Natural killer cell (primary cell): ENCODE measurements at regions not wholly inside any gene's neighbourhood (a gene's known extent, or its start where the extent isn't known, plus 50 kb on each side); places are given as distances from the start of the nearest gene placed in this dataset.

ENCODE experiments used
- ATAC-seq, 3 donors: fragments of 150-1000 bp in 2 of 3; fragments of 200-7000 bp in 1 of 3; cut with Tn5 transposase; 1 replicate in 1 of 3; 2 replicates in 2 of 3; pipeline ENCODE4 v1.10.0; 2021; ENCODE audit warnings: mild to moderate bottlenecking in 2 of 3, moderate library complexity in 2 of 3
- DNase-seq, 2 donors: peaks; one replicate each; pipeline versions ENCODE4 v3.0.0 to v3.0.0-alpha.2; 2013 to 2021; ENCODE audit warnings: mixed read lengths in 1 of 2
- H3K27ac ChIP-seq: one replicate; pipeline ENCODE4 v1.5.1; 2013; ENCODE audit warnings: mild to moderate bottlenecking, low read length
- H3K27me3 ChIP-seq: one replicate; pipeline ENCODE4 v1.6.1; 2013; ENCODE audit warnings: low read length; ENCODE audit not compliant: control insufficient read depth, insufficient read depth
- H3K36me3 ChIP-seq: one replicate; pipeline ENCODE4 v1.6.1; 2013; ENCODE audit warnings: low read length; ENCODE audit not compliant: control insufficient read depth, insufficient read depth
- H3K4me1 ChIP-seq: one replicate; pipeline ENCODE4 v1.6.1; 2013; ENCODE audit warnings: low read length; ENCODE audit not compliant: control insufficient read depth, insufficient read depth
- H3K4me3 ChIP-seq: one replicate; pipeline ENCODE4 v1.5.1; 2013; ENCODE audit warnings: low read length
- H3K9me3 ChIP-seq: one replicate; pipeline ENCODE4 v1.6.1; 2013; ENCODE audit warnings: low read length; ENCODE audit not compliant: control insufficient read depth, insufficient read depth
- H3K27ac Mint-ChIP-seq, 2 donors: one replicate each; pipeline ENCODE4 v1.8.0; 2022; ENCODE audit warnings: mild to moderate bottlenecking in 2 of 2, mixed read lengths in 2 of 2, moderate library complexity in 1 of 2
- H3K27me3 Mint-ChIP-seq, 2 donors: one replicate each; pipeline ENCODE4 v1.8.0; 2022; ENCODE audit warnings: low read depth in 2 of 2, mixed read lengths in 2 of 2
- H3K36me3 Mint-ChIP-seq: one replicate; pipeline ENCODE4 v1.8.0; 2022; ENCODE audit warnings: mixed read lengths
- H3K4me1 Mint-ChIP-seq, 2 donors: one replicate each; pipeline ENCODE4 v1.8.0; 2022; ENCODE audit warnings: mixed read lengths in 2 of 2
- H3K4me3 Mint-ChIP-seq: one replicate; pipeline ENCODE4 v1.8.0; 2022; ENCODE audit warnings: mild to moderate bottlenecking, moderate library complexity, mixed read lengths
- H3K9me3 Mint-ChIP-seq, 2 donors: one replicate each; pipeline ENCODE4 v1.8.0; 2022; ENCODE audit warnings: mixed read lengths in 2 of 2
- CTCF ChIP-seq: fragments of 200-600 bp; IDR thresholded peaks from one replicate; pipeline ENCODE4 v1.8.0; 2022; ENCODE audit warnings: antibody characterized with exemption
- WGBS: methylation state at CpG from one replicate; pipeline ENCODE4 v1.1.7; 2013; ENCODE audit warnings: missing lambda C conversion rate; ENCODE audit not compliant: insufficient coverage; 5-methylcytosine and 5-hydroxymethylcytosine counted together
- intact Hi-C: fragments of 100-400 bp; cut with micrococcal nuclease; formaldehyde crosslinking; loops from one replicate; pipeline ENCODE4 v1.14.2; 2022

GRCh38 chr15:46297766-46298165 lies 662.9 kb downstream of the SQOR start:
- WGBS = 6% methylated on average over 3 of the region's 3 CpGs
- Mint-ChIP-seq H3K27me3 (no peaks in the 10 kb centered on the region), H3K4me3 (no peak overlapping the region), H3K27ac (no peak overlapping the region), H3K4me1 (no peaks in the 10 kb centered on the region), H3K9me3 (peaks cover 0 to 4% of the 10 kb centered on the region in 2 donors), H3K36me3 (no peaks in the 10 kb centered on the region)
- no peaks in the 10 kb centered on the region for H3K4me1 ChIP-seq
- no peak overlapping the region for H3K27ac ChIP-seq
- H3K4me3 ChIP-seq = no peak overlapping the region
- intact Hi-C loops = no loop called here
- DNase-seq (no peak), ATAC-seq (no peak)
- H3K27me3 ChIP-seq = no peaks in the 10 kb centered on the region
- no peaks in the 10 kb centered on the region for H3K9me3 ChIP-seq
- TF ChIP-seq CTCF = no peak
- no peaks in the 10 kb centered on the region for H3K36me3 ChIP-seq

GRCh38 chr15:46300716-46301115 lies 665.9 kb downstream of the SQOR start:
- Histone ChIP-seq H3K27me3 (no peaks in the 10 kb centered on the region), H3K27ac (no peak overlapping the region), H3K4me3 (no peak overlapping the region), H3K9me3 (no peaks in the 10 kb centered on the region), H3K36me3 (no peaks in the 10 kb centered on the region), H3K4me1 (no peaks in the 10 kb centered on the region)
- Mint-ChIP-seq H3K27ac (no peak overlapping the region), H3K36me3 (no peaks in the 10 kb centered on the region), H3K27me3 (no peaks in the 10 kb centered on the region), H3K4me3 (no peak overlapping the region), H3K4me1 (no peaks in the 10 kb centered on the region), H3K9me3 (peaks cover 0 to 3% of the 10 kb centered on the region in 2 donors)
- intact Hi-C loops = no loop called here
- ATAC-seq = no peak
- no peak for TF ChIP-seq CTCF
- 90% methylated on average over 6 of the region's 6 CpGs for WGBS
- no peak for DNase-seq

- H3K4me3 Mint-ChIP-seq = no peak overlapping the region
- H3K9me3 Mint-ChIP-seq = peaks cover 0 to 3% of the 10 kb centered on the region in 2 donors
- H3K27me3 Mint-ChIP-seq = no peaks in the 10 kb centered on the region
- Histone ChIP-seq H3K4me3 (no peak overlapping the region), H3K27ac (no peak overlapping the region), H3K27me3 (no peaks in the 10 kb centered on the region), H3K4me1 (no peaks in the 10 kb centered on the region), H3K9me3 (no peaks in the 10 kb centered on the region), H3K36me3 (no peaks in the 10 kb centered on the region)
- no peak overlapping the region for H3K27ac Mint-ChIP-seq
- ATAC-seq (no peak), DNase-seq (no peak)
- no peaks in the 10 kb centered on the region for H3K36me3 Mint-ChIP-seq
- WGBS = 69% methylated on average over 3 of the region's 5 CpGs
- H3K4me1 Mint-ChIP-seq = no peaks in the 10 kb centered on the region
- intact Hi-C loops = no loop called here
- TF ChIP-seq CTCF = no peak
Observed at GRCh38 chr15:46301291-46301690, 666.5 kb downstream of the SQOR start.

GRCh38 chr15:46301826-46302225 lies 667.0 kb downstream of the SQOR start:
- WGBS = 89% methylated on average over 6 of the region's 6 CpGs
- Histone ChIP-seq H3K4me1 (no peaks in the 10 kb centered on the region), H3K36me3 (no peaks in the 10 kb centered on the region), H3K27ac (no peak overlapping the region), H3K9me3 (no peaks in the 10 kb centered on the region), H3K4me3 (no peak overlapping the region), H3K27me3 (no peaks in the 10 kb centered on the region)
- no peaks in the 10 kb centered on the region for H3K4me1 Mint-ChIP-seq
- H3K27ac Mint-ChIP-seq = no peak overlapping the region
- H3K36me3 Mint-ChIP-seq = no peaks in the 10 kb centered on the region
- no peak for TF ChIP-seq CTCF
- ATAC-seq = no peak
- intact Hi-C loops = no loop called here
- no peak overlapping the region for H3K4me3 Mint-ChIP-seq
- DNase-seq = no peak
- no peaks in the 10 kb centered on the region for H3K27me3 Mint-ChIP-seq
- H3K9me3 Mint-ChIP-seq = peaks cover 0 to 3% of the 10 kb centered on the region in 2 donors
